ENCODE measurements at regions not wholly inside any gene's neighbourhood (a gene's known extent, or its start where the extent isn't known, plus 50 kb on each side); places are given as distances from the start of the nearest gene placed in this dataset.
A peak's percentile ranks its signal among the peaks of the same experiment; 100 is the strongest.
"Not testable (repeated sequence)": the region's sequence is repeated elsewhere in the genome, so short reads cannot be mapped to it uniquely, and the experiment has no call there.

- no peaks in the 10 kb centered on the region for H3K36me3 ChIP-seq
- H3K4me1 ChIP-seq = no peaks in the 10 kb centered on the region
- no peak overlapping the region for H3K4me3 ChIP-seq
- no peaks in the 10 kb centered on the region for H3K9me3 ChIP-seq
- no peak for TF ChIP-seq POLR2AphosphoS5 (IDR thresholded peaks at IDR 0.05)
- peak; percentile 69 to 79 (median 77) for TF ChIP-seq CTCF (IDR thresholded peaks at IDR 0.05)
- no peaks in the 10 kb centered on the region for H3K27me3 ChIP-seq
- no peak for DNase-seq (ENCODE audit: low spot score in 2 of 2)
- H3K27ac ChIP-seq = no peak overlapping the region
- intact Hi-C loops (cut with DNase I; ENCODE audit: low total_unique reads) = loop anchor here (10.0 kb wide), 1 partner anchor 1246 kb away; no protein-coding TSS in a partner anchor
Measured at GRCh38 chr5:148740966-148741742, 85.3 kb upstream of the ADRB2 start.

DNA sequence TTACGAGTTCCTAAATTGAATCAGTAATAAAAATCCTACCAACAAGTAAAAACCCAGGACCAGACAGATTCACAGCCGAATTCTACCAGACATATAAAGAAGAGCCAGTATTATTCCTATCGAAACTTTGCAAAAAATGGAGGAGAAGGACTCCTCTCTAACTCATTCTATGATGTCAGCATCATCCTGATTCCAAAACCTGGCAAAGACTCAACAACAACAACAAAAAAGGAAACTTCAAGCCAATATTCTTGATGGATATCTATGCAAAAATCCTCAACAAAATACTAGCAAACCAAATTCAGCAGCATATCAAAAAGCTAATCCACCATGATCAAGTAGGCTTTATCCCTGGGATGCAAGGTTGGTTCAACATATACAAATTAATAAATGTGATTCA, 84.6 kb upstream of the ADRB2 start:
- not testable (repeated sequence) for H3K4me3 ChIP-seq; DNase-seq (ENCODE audit: low spot score in 2 of 2); H3K36me3 ChIP-seq; H3K4me1 ChIP-seq; H3K9me3 ChIP-seq; H3K27me3 ChIP-seq; H3K27ac ChIP-seq
- intact Hi-C loops (cut with DNase I; ENCODE audit: low total_unique reads) = loop anchor here (10.0 kb wide), 1 partner anchor 1247 kb away; no protein-coding TSS in a partner anchor

DNA sequence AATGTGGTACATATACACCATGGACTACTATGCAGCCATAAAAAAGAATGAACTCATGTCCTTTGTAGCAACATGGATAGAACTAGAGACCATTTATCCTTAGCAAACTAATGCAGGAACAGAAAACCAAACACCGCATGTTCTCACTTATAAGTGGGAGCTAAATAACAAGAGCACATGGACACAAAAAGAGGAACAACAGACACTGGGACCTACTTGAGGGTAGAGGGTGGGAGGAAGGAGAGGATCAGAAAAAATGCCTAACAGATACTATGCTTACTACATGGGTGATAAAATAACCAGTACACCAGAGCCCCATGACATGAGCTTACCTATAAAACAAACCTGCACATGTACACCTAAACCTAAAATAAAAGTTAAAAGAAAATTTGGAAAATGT, 82.0 kb upstream of the ADRB2 start:
- intact Hi-C loops (cut with DNase I; ENCODE audit: low total_unique reads) = loop anchor here (10.0 kb wide), 1 partner anchor 1250 kb away; no protein-coding TSS in a partner anchor
- not testable (repeated sequence) for DNase-seq (ENCODE audit: low spot score in 2 of 2); H3K9me3 ChIP-seq; H3K4me1 ChIP-seq; H3K4me3 ChIP-seq; H3K27ac ChIP-seq; H3K27me3 ChIP-seq; H3K36me3 ChIP-seq

GRCh38 chr5:148746826-148747535, 79.4 kb upstream of the ADRB2 start:
- Histone ChIP-seq H3K4me3 (no peak overlapping the region), H3K27ac (no peak overlapping the region), H3K4me1 (no peaks in the 10 kb centered on the region), H3K27me3 (no peaks in the 10 kb centered on the region), H3K36me3 (no peaks in the 10 kb centered on the region), H3K9me3 (no peaks in the 10 kb centered on the region)
- intact Hi-C loops (cut with DNase I; ENCODE audit: low total_unique reads) = loop anchor here (10.0 kb wide), 1 partner anchor 1252 kb away; no protein-coding TSS in a partner anchor
- DNase-seq (ENCODE audit: low spot score in 2 of 2) = no peak
- no peak for TF ChIP-seq POLR2AphosphoS5 (IDR thresholded peaks at IDR 0.05)
- TF ChIP-seq CTCF (IDR thresholded peaks at IDR 0.05) = no peak
- TF ChIP-seq POLR2A (IDR thresholded peaks at IDR 0.05) = no peak

DNA sequence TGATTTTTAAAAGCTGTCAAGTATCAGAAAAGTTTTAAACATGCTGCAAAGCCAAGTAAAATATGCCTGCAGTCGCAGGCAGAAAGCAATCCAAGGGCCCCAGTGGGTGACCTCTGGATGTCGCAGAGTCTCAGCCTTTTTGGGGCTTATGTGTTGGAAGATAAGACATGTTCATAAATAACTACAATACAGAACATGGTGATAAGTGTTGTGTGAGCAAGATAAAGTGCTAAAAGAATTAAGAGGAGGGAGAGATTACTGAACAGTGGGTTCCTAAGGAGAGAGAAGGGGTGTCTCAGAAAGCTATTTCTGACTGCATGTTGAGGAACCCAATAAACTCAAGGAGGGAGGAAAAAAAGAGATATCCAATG, 78.9 kb upstream of the ADRB2 start:
- no peaks in the 10 kb centered on the region for H3K36me3 ChIP-seq
- no peak for DNase-seq (ENCODE audit: low spot score in 2 of 2)
- no peaks in the 10 kb centered on the region for H3K4me1 ChIP-seq
- H3K27me3 ChIP-seq = no peaks in the 10 kb centered on the region
- H3K4me3 ChIP-seq = no peak overlapping the region
- H3K9me3 ChIP-seq = no peaks in the 10 kb centered on the region
- intact Hi-C loops (cut with DNase I; ENCODE audit: low total_unique reads) = loop anchor here (10.0 kb wide), 1 partner anchor 1253 kb away; no protein-coding TSS in a partner anchor
- H3K27ac ChIP-seq = no peak overlapping the region
- TF ChIP-seq CTCF (IDR thresholded peaks at IDR 0.05) (no peak), POLR2AphosphoS5 (IDR thresholded peaks at IDR 0.05) (no peak), POLR2A (IDR thresholded peaks at IDR 0.05) (no peak)

All from breast epithelium (tissue), 4 donors.